GM18519 (cell line): ENCODE measurements at regions not wholly inside any gene's neighbourhood (a gene's known extent, or its start where the extent isn't known, plus 50 kb on each side); places are given as distances from the start of the nearest gene placed in this dataset.

Experiments used
- ATAC-seq: cut with Tn5 transposase; IDR thresholded peaks from one replicate; pipeline ENCODE4 v1.9.1; 2021; ENCODE audit warnings: mild to moderate bottlenecking, moderate library complexity; ENCODE audit not compliant: unreplicated experiment, low FRiP score

GRCh38 chr15:93238641-93239040 lies 149.6 kb upstream of the RGMA start:
- ATAC-seq: no peak

- ATAC-seq: no peak
These were observed 147.1 kb upstream of the RGMA start for GRCh38 chr15:93235926-93236780.

- ATAC-seq: no peak
These were observed 146.3 kb upstream of the RGMA start for GRCh38 chr15:93235269-93235668.

GRCh38 chr15:93233710-93234109 lies 144.7 kb upstream of the RGMA start:
- ATAC-seq: no peak

- ATAC-seq: no peak
These were observed 143.8 kb upstream of the RGMA start for GRCh38 chr15:93232845-93233244.

GRCh38 chr15:93231994-93232393 lies 143.0 kb upstream of the RGMA start:
- no peak for ATAC-seq

GRCh38 chr15:93231261-93231925 lies 142.4 kb upstream of the RGMA start:
- no peak for ATAC-seq

GRCh38 chr15:93228546-93228945 lies 139.5 kb upstream of the RGMA start:
- no peak for ATAC-seq

- no peak for ATAC-seq
These were observed 134.8 kb upstream of the RGMA start for GRCh38 chr15:93223803-93224202.

- ATAC-seq: no peak
These were observed 132.7 kb upstream of the RGMA start for GRCh38 chr15:93221759-93222158.

- no peak for ATAC-seq
These were observed 130.9 kb upstream of the RGMA start for GRCh38 chr15:93219859-93220420.

- ATAC-seq: no peak
These were observed 128.3 kb upstream of the RGMA start for GRCh38 chr15:93217343-93217742.

GRCh38 chr15:93214106-93214505 lies 125.1 kb upstream of the RGMA start:
- no peak for ATAC-seq

- ATAC-seq: no peak
These were observed 124.3 kb upstream of the RGMA start for GRCh38 chr15:93213281-93213680.

- ATAC-seq: no peak
These were observed 123.6 kb upstream of the RGMA start for GRCh38 chr15:93212578-93212977.

- ATAC-seq: no peak
These were observed 122.0 kb upstream of the RGMA start for GRCh38 chr15:93210995-93211394.

GRCh38 chr15:93209690-93210445 lies 120.9 kb upstream of the RGMA start:
- no peak for ATAC-seq

GRCh38 chr15:93206893-93207292 lies 117.9 kb upstream of the RGMA start:
- ATAC-seq: no peak

GRCh38 chr15:93205413-93205812 lies 116.4 kb upstream of the RGMA start:
- ATAC-seq: no peak

- no peak for ATAC-seq
These were observed 114.0 kb upstream of the RGMA start for GRCh38 chr15:93203036-93203435.

- ATAC-seq: no peak
These were observed 113.4 kb upstream of the RGMA start for GRCh38 chr15:93202405-93202804.
